ENCODE measurements at regions not wholly inside any gene's neighbourhood (a gene's known extent, or its start where the extent isn't known, plus 50 kb on each side); places are given as distances from the start of the nearest gene placed in this dataset.
"Not testable (repeated sequence)": the region's sequence is repeated elsewhere in the genome, so short reads cannot be mapped to it uniquely, and the experiment has no call there.

- DNase-seq (ENCODE audit: extremely low spot score), result no peak
- TF ChIP-seq FOXA1 (IDR thresholded peaks at IDR 0.05), result no peak
- no peak for TF ChIP-seq ELF4 (IDR thresholded peaks at IDR 0.05)
- TF ChIP-seq NFRKB (IDR thresholded peaks at IDR 0.05), result no peak
- no peak for TF ChIP-seq PKNOX1 (IDR thresholded peaks at IDR 0.05)
- no peak for TF ChIP-seq HDGF (IDR thresholded peaks at IDR 0.05; ENCODE audit: borderline replicate concordance)
- no peak for TF ChIP-seq LEF1 (IDR thresholded peaks at IDR 0.05; ENCODE audit: borderline replicate concordance)
- no peak for TF ChIP-seq CTBP1 (IDR thresholded peaks at IDR 0.05; ENCODE audit: borderline replicate concordance)
- TF ChIP-seq FOXK2 (IDR thresholded peaks at IDR 0.05), result no peak
- no peak for TF ChIP-seq FOXM1 (IDR thresholded peaks at IDR 0.05; ENCODE audit: borderline replicate concordance)
- no peak for TF ChIP-seq SUZ12 (IDR thresholded peaks at IDR 0.05)
- TF ChIP-seq TARDBP (IDR thresholded peaks at IDR 0.05), result no peak
- no peak for TF ChIP-seq SP1 (IDR thresholded peaks at IDR 0.05)
- no peak for TF ChIP-seq ZNF384 (IDR thresholded peaks at IDR 0.05)
- TF ChIP-seq L3MBTL2 (conservative IDR thresholded peaks at IDR 0.05), result no peak
- TF ChIP-seq ARNT (IDR thresholded peaks at IDR 0.05), result no peak
- TF ChIP-seq BHLHE40 (IDR thresholded peaks at IDR 0.05; ENCODE audit: borderline replicate concordance), result no peak
- POLR2A ChIA-PET, result no interaction called here
- CTCF ChIA-PET, result no interaction called here
These were observed 354.7 kb downstream of the OTUD1 start for GRCh38 chr10:23793577-23793976.

GRCh38 chr10:23797452-23797851 lies 358.6 kb downstream of the OTUD1 start:
- CTCF ChIA-PET, POLR2A ChIA-PET: not testable (repeated sequence)

GRCh38 chr10:23804125-23804524 lies 365.2 kb downstream of the OTUD1 start:
- TF ChIP-seq PKNOX1 (IDR thresholded peaks at IDR 0.05), result no peak
- no peak for TF ChIP-seq FOXM1 (IDR thresholded peaks at IDR 0.05; ENCODE audit: borderline replicate concordance)
- TF ChIP-seq ARNT (IDR thresholded peaks at IDR 0.05), result no peak
- TF ChIP-seq FOXK2 (IDR thresholded peaks at IDR 0.05), result no peak
- no peak for TF ChIP-seq CTBP1 (IDR thresholded peaks at IDR 0.05; ENCODE audit: borderline replicate concordance)
- no peak for TF ChIP-seq NFRKB (IDR thresholded peaks at IDR 0.05)
- TF ChIP-seq FOXA1 (IDR thresholded peaks at IDR 0.05), result no peak
- TF ChIP-seq TARDBP (IDR thresholded peaks at IDR 0.05), result no peak
- no peak for TF ChIP-seq LEF1 (IDR thresholded peaks at IDR 0.05; ENCODE audit: borderline replicate concordance)
- no peak for TF ChIP-seq SP1 (IDR thresholded peaks at IDR 0.05)
- no peak for TF ChIP-seq SUZ12 (IDR thresholded peaks at IDR 0.05)
- no peak for TF ChIP-seq BHLHE40 (IDR thresholded peaks at IDR 0.05; ENCODE audit: borderline replicate concordance)
- TF ChIP-seq HDGF (IDR thresholded peaks at IDR 0.05; ENCODE audit: borderline replicate concordance), result no peak
- no peak for TF ChIP-seq ELF4 (IDR thresholded peaks at IDR 0.05)
- CTCF ChIA-PET, result no interaction called here
- POLR2A ChIA-PET, result no interaction called here
- DNase-seq (ENCODE audit: extremely low spot score), result no peak

More at GRCh38 chr10:23797452-23797851, 358.6 kb downstream of the OTUD1 start:
- not testable (repeated sequence) for DNase-seq (ENCODE audit: extremely low spot score)

GRCh38 chr10:23813687-23814086 lies 374.8 kb downstream of the OTUD1 start:
- ChIA-PET POLR2A (no interaction called here), CTCF (no interaction called here)
- no peak for DNase-seq (ENCODE audit: extremely low spot score)
- no peak for TF ChIP-seq NFRKB (IDR thresholded peaks at IDR 0.05)
- no peak for TF ChIP-seq SUZ12 (IDR thresholded peaks at IDR 0.05)
- TF ChIP-seq PKNOX1 (IDR thresholded peaks at IDR 0.05), result no peak
- no peak for TF ChIP-seq FOXK2 (IDR thresholded peaks at IDR 0.05)
- TF ChIP-seq LEF1 (IDR thresholded peaks at IDR 0.05; ENCODE audit: borderline replicate concordance), result no peak
- TF ChIP-seq L3MBTL2 (conservative IDR thresholded peaks at IDR 0.05), result no peak
- TF ChIP-seq HDGF (IDR thresholded peaks at IDR 0.05; ENCODE audit: borderline replicate concordance), result no peak
- TF ChIP-seq CTBP1 (IDR thresholded peaks at IDR 0.05; ENCODE audit: borderline replicate concordance), result no peak
- no peak for TF ChIP-seq SP1 (IDR thresholded peaks at IDR 0.05)
- TF ChIP-seq FOXM1 (IDR thresholded peaks at IDR 0.05; ENCODE audit: borderline replicate concordance), result no peak
- TF ChIP-seq TARDBP (IDR thresholded peaks at IDR 0.05), result no peak
- no peak for TF ChIP-seq ELF4 (IDR thresholded peaks at IDR 0.05)
- no peak for TF ChIP-seq FOXA1 (IDR thresholded peaks at IDR 0.05)

- ChIA-PET CTCF (no interaction called here), POLR2A (no interaction called here)
- TF ChIP-seq TARDBP (IDR thresholded peaks at IDR 0.05) (no peak), L3MBTL2 (conservative IDR thresholded peaks at IDR 0.05) (no peak), ZNF384 (IDR thresholded peaks at IDR 0.05) (no peak), SUZ12 (IDR thresholded peaks at IDR 0.05) (no peak), CTBP1 (IDR thresholded peaks at IDR 0.05; ENCODE audit: borderline replicate concordance) (no peak), SP1 (IDR thresholded peaks at IDR 0.05) (no peak), ARNT (IDR thresholded peaks at IDR 0.05) (no peak), ELF4 (IDR thresholded peaks at IDR 0.05) (no peak), FOXK2 (IDR thresholded peaks at IDR 0.05) (no peak), PKNOX1 (IDR thresholded peaks at IDR 0.05) (no peak), FOXM1 (IDR thresholded peaks at IDR 0.05; ENCODE audit: borderline replicate concordance) (no peak), FOXA1 (IDR thresholded peaks at IDR 0.05) (no peak), BHLHE40 (IDR thresholded peaks at IDR 0.05; ENCODE audit: borderline replicate concordance) (no peak), NFRKB (IDR thresholded peaks at IDR 0.05) (no peak)
- no peak for DNase-seq (ENCODE audit: extremely low spot score)
These were observed 379.6 kb downstream of the OTUD1 start for GRCh38 chr10:23818484-23818883.

GRCh38 chr10:23820792-23821191 lies 381.9 kb downstream of the OTUD1 start:
- no peak for DNase-seq (ENCODE audit: extremely low spot score)
- ChIA-PET POLR2A (no interaction called here), CTCF (no interaction called here)
- TF ChIP-seq FOXA1 (IDR thresholded peaks at IDR 0.05) (no peak), SUZ12 (IDR thresholded peaks at IDR 0.05) (no peak), CTBP1 (IDR thresholded peaks at IDR 0.05; ENCODE audit: borderline replicate concordance) (no peak), L3MBTL2 (conservative IDR thresholded peaks at IDR 0.05) (no peak), FOXM1 (IDR thresholded peaks at IDR 0.05; ENCODE audit: borderline replicate concordance) (no peak), ZNF384 (IDR thresholded peaks at IDR 0.05) (no peak)

Measured in HEK293T (cell line).